ACHN (cell line): ENCODE measurements at regions not wholly inside any gene's neighbourhood (a gene's known extent, or its start where the extent isn't known, plus 50 kb on each side); places are given as distances from the start of the nearest gene placed in this dataset.
"Not testable (repeated sequence)": the region's sequence is repeated elsewhere in the genome, so short reads cannot be mapped to it uniquely, and the experiment has no call there.

Experiments used
- DNase-seq: peaks from one replicate; pipeline ENCODE4 v3.0.0-alpha.2; 2015
- in situ Hi-C: cut with HindIII; loops from 2 replicates; pipeline ENCODE4 v1.10.0; 2017; ENCODE audit warnings: low sequenced_read_pairs, low pct_ligation_motif_present, low pct_unique_long_range_greater_than_20kb

GRCh38 chr13:50274181-50274580 lies 258.9 kb downstream of the KCNRG start:
- no peak for DNase-seq
- in situ Hi-C loops, result no loop called here

GRCh38 chr13:50275392-50276063 lies 260.3 kb downstream of the KCNRG start:
- DNase-seq, result no peak
- in situ Hi-C loops, result no loop called here

GRCh38 chr13:50276550-50276949 lies 261.3 kb downstream of the KCNRG start:
- no peak for DNase-seq
- in situ Hi-C loops, result no loop called here

GRCh38 chr13:50277127-50277526 lies 261.9 kb downstream of the KCNRG start:
- in situ Hi-C loops, result no loop called here
- no peak for DNase-seq

- no peak for DNase-seq
- in situ Hi-C loops, result no loop called here
Observed at GRCh38 chr13:50277906-50278305, 262.7 kb downstream of the KCNRG start.

GRCh38 chr13:50280441-50280937 lies 265.2 kb downstream of the KCNRG start:
- no peak for DNase-seq
- in situ Hi-C loops, result no loop called here

GRCh38 chr13:50282016-50282415 lies 266.8 kb downstream of the KCNRG start:
- in situ Hi-C loops, result no loop called here
- DNase-seq, result no peak

GRCh38 chr13:50283017-50283416 lies 267.8 kb downstream of the KCNRG start:
- in situ Hi-C loops, result no loop called here
- no peak for DNase-seq

GRCh38 chr13:50284540-50284939 lies 269.3 kb downstream of the KCNRG start:
- in situ Hi-C loops, result no loop called here
- DNase-seq, result no peak

- in situ Hi-C loops, result no loop called here
- no peak for DNase-seq
Observed at GRCh38 chr13:50285283-50285682, 270.0 kb downstream of the KCNRG start.

- DNase-seq, result no peak
- in situ Hi-C loops, result no loop called here
Observed at GRCh38 chr13:50286324-50286723, 271.1 kb downstream of the KCNRG start.

GRCh38 chr13:50290186-50290585 lies 274.9 kb downstream of the KCNRG start:
- no peak for DNase-seq
- in situ Hi-C loops, result no loop called here

GRCh38 chr13:50291611-50292010 lies 276.4 kb downstream of the KCNRG start:
- peak; percentile 20 for DNase-seq
- in situ Hi-C loops, result no loop called here

- in situ Hi-C loops, result no loop called here
- peak; percentile 1 for DNase-seq
Observed at GRCh38 chr13:50292081-50292480, 276.8 kb downstream of the KCNRG start.

- in situ Hi-C loops, DNase-seq: not testable (repeated sequence)
Observed at GRCh38 chr13:50294425-50294824, 279.2 kb downstream of the KCNRG start.

GRCh38 chr13:50299546-50300249 lies 284.5 kb downstream of the KCNRG start:
- DNase-seq, result no peak
- in situ Hi-C loops, result no loop called here

GRCh38 chr13:50303963-50304721 lies 288.9 kb downstream of the KCNRG start:
- DNase-seq, result no peak
- in situ Hi-C loops, result no loop called here

- in situ Hi-C loops, result no loop called here
- no peak for DNase-seq
Observed at GRCh38 chr13:50306156-50306555, 290.9 kb downstream of the KCNRG start.

- in situ Hi-C loops, result no loop called here
- DNase-seq, result no peak
Observed at GRCh38 chr13:50309318-50309717, 294.1 kb downstream of the KCNRG start.
